NCI-H1105 (cell line): ENCODE measurements at regions not wholly inside any gene's neighbourhood (a gene's known extent, or its start where the extent isn't known, plus 50 kb on each side); places are given as distances from the start of the nearest gene placed in this dataset.
"Not testable (repeated sequence)": the region's sequence is repeated elsewhere in the genome, so short reads cannot be mapped to it uniquely, and the experiment has no call there.

ENCODE experiments used
- DNase-seq: peaks from one replicate; lab custom pipeline; 2025; lab: John Stamatoyannopoulos, UW

DNA sequence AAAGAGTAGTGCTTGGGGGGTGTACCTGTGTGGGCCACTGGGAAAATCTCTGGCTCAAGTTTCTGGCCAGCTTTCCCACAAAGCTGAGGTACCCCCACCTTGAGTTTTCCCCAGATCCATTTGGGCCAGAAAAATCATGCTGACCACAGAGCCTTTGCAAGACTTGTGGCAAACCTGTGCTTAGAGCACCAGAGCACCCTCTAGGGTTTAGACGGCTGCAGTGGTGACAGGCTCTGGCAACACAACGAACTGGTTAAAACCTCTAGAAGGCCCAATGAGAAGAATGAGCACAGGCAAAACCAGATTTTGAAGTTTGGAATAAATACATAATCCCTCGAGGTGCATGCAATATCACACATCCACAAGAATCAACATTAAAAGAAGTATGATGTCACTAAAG is 290.7 kb upstream of the FOLH1 start:
- DNase-seq = no peak

DNA sequence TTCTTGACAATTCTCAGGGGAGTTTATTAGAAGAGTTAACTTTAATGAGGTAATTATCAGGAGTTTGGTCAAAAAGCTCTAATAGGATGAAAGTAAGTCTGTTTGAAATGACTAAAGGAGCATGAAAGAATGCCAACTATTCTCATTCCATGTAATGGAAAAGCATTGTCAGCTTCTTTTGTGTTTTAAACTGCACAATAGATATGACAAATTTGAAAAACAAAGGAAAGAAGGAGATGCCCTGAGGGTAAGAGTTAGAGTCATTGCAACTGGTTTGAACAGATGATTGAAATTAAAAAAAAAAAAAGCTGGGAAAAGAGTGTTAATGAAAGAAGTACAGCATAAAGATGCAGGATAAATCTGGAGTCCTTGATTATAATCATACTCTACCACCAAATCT is 296.8 kb upstream of the FOLH1 start:
- DNase-seq = no peak

DNA sequence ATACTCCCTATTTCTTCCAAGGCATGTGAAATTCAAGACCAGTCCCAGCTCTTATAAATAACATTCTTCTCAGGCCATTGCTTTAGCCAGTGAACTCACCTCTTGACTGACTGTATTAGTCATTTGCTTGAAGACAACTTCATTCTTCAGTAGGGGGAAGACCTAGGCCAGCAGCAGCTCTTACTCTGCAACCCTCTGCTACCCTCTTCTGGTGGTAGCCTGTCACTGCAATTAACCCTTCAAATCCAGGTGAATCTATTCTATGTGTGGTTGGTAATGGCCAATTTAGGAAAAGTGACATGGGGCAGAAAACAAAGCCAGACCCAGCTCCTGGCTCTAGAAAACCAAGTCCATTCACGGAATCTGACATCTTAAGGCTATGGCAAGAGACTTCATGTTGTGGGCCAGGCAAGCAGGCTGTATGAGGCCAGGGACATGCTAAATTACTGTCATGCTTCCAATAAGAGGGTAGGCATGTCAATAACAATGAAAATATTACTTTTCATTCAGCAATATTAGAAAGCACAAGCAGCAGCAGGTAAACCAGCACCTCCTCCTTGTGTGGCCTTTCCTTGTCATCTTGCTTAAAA is 317.9 kb upstream of the FOLH1 start:
- DNase-seq = not testable (repeated sequence)

DNA sequence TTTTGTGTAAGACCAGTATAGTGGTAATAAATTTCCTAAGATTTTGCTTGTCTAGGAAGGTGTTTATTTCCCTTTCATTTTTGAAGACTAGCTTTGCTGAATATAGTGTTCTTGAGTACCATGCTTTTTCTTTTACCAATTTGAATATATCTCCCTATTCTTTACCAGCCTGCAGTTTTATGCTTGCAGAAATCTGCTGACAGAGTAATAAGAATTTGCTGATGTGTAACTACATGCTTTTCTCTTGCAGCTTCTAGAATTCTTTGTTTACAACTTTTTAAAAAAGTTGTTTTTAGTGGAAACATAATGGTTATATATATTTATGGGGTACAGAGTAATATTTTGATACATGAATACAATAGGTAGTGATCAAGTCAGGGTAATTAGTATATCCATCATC is 324.8 kb upstream of the FOLH1 start:
- no peak for DNase-seq

DNA sequence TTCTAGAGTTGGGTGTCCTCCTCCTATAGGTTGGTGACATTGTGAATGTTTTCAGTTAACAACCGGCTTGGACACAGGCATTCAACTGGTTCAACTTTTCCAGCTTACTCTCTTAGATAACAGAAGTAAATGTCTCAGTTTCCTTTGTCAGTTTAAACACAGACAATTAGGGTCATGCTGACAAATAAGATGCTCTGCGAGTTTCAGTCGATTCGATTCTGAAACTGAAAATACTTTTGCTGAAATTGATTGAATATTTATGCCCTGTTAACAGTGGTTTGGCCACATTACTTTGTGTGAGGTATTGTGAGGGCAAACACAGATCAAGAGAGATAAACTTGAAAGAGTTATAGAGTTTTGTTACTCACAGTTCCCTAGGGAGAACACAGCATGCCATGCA is 330.5 kb upstream of the FOLH1 start:
- not testable (repeated sequence) for DNase-seq

DNA sequence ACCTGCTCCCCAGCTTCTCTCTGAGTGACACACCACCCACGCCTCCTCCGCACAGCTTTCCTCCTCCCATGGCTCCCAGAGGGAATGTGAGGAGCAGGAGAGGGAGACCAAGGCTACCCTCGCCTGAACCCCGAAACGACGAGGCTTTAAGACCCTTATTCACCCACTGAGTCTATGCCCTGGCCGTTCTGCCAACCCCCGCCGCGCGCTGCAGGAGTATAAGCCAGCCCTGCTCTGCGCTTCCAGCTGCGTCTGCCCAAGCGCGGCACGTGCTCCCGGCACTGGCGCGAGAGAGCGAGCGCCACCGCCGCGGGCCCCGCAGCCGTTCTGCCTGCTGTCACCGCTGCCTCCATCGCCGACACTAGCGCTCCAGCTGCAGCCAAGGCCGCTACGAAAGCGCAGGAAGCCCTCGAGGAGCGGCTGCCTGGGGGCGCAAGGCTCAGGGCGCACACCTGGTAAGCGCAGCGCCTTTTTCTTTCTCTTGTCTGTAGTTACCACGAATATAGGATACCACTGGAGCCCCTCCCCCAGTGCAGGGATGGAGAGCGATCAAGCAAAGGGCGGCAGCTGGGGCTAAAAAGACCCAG is 350.0 kb upstream of the FOLH1 start:
- DNase-seq = not testable (repeated sequence)

DNA sequence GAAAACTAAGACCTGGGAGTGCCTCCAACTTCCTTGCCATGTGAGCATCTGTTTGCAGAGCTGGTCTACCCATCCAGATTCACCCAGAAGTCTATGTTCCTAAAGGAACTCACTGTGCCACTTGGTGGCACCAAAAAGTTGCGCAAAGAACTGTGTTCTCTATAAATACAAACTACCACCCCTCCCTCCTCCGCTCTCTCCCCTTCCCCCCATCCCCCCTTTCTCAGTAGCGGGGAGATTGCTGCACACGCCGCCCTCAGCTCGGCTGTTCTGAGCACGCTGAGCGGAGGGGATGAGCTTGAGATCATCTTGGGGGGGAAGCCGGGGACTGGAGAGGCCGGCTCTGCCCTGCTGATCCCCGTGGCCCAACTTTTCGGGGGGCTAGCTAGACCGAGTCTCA is 352.2 kb upstream of the FOLH1 start:
- not testable (repeated sequence) for DNase-seq

DNA sequence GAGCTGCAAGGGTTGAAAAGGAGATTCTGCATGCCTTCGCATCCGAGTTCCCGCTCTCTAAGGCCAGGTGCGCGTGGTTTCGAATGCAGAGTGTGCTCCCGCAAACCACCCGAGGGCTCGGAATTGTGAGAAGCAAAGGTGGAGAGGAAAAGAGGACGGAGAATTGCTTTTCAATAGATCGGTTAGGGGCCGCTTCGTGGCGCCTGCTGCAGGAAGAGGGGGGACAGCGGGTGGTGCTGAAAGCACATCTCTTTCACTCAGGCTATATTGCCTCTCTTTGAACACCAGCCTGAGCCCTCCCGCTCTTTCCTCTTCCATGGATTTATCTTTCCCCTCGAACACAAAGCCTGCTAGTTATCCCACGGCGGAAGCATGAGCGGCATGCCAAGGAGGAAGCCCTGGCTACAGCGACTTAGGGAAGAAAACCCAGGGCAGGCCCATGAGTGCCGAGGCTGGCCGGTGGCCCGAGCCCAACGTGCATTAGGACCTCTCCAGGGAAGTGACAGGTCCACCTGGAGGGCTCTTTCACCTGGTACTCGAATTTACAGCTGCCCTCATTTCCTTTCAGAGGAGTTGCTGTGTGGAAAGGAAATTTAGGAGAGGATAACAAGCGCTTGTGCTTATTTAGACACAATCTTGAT is 353.0 kb upstream of the FOLH1 start:
- not testable (repeated sequence) for DNase-seq

DNA sequence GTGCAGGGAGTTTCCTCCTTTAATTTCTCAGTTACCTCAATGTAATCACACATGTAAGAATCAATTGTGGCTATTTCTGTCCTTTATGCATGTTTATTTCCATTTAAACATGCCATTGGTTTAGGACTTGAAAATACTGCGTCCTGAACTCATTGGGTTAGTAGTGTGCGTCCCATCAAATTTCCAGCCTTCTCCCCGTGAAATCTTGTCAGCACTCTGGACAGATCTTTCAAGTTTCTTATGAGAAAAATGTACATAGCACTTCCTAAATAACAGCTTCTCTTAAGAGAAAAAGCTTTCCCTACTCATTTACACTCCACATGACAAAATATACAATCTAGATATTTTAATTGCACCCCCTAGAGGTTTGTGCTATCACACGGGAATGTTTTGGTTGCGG is 353.9 kb upstream of the FOLH1 start:
- not testable (repeated sequence) for DNase-seq

DNA sequence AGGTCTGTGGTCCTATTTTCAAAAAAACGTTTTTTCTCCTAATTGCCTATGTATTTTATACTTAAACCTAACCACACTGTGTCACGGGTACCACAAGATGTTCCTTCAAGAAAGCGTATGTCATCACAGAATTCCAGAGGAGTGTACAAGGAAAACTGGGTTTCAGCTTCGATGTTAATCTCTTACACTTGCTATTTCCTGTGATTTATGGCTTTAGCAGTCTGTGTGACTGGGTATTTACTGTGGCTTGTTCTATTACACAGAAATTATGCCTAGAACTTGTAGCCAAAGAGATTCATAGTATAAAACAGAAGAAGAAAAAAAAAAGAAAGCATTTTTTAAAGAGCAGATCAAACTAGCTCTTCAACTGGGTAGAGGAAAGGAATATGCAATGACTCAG is 371.1 kb upstream of the FOLH1 start:
- DNase-seq = not testable (repeated sequence)

DNA sequence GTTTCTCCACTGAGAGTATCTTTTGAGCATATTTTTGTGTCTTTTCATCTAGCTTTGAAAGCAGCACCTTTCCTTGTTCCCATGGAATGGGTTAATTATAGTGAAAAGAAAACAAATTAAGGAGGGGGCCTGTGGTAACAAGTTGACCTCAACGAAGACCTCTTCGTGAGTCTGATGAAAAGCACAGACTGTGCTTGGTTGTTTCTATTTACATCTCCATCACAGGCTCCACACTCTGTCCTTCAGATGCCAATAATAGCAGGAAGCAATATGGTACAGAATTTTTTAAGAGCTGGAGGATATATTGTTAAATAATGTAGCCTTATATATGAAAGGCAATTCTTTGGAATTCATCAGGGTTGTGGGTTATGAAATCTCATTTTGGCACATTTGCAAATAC is 366.7 kb upstream of the OR4C13 start:
- DNase-seq = not testable (repeated sequence)

DNA sequence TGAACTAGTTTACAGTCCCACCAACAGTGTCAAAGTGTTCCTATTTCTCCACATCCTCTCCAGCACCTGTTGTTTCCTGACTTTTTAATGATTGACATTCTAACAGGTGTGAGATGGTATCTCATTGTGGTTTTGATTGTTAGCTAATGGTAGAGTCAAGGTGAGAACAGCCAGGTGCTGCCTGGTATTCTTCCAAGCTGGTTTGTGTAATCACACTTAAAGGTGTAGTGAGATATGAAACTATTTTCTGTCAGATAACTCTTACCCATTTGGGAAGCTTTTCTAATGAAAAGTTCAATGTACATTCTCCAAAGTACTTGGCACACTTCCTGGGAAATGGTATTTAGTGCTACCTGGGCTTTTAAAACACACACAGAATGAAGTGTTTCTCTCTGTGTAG is 343.3 kb upstream of the OR4C13 start:
- not testable (repeated sequence) for DNase-seq

DNA sequence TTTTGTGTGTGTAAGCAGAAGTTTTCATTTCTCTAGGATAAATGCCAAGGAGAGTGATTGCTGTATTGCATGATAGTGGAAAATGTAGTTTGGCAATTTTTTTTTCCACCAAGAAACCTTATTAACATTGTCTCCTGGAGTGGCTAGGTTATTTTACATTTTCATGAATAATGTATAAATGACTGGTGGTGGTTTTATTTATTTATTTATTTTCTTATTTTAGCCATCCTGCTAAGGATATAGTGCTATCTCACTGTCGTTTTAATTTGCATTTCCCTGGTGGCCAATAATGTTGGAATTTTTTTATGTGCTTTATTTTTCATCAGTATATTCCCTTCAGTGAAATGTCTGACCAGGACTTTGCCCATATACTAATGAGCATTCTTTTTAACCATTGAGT is 328.3 kb upstream of the OR4C13 start:
- DNase-seq = not testable (repeated sequence)

DNA sequence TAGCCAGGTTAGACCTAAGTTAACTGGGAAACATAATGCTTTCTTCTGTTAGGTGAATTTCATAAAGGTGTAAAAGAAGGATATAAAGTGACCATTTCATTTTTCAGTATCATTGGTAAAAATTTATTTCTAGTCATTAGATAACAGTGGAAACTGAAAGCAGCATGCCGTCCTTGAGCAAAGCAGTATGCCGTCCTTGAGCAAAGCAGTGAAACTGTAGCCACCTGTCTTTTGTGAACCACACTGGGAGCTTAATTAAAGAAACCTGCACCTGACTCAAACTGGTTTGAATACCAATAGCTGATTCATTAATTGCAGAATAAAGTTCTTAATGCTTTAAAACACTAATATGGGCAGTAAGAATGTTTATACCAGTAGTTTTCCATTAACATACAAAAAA is 281.5 kb upstream of the OR4C13 start:
- not testable (repeated sequence) for DNase-seq

DNA sequence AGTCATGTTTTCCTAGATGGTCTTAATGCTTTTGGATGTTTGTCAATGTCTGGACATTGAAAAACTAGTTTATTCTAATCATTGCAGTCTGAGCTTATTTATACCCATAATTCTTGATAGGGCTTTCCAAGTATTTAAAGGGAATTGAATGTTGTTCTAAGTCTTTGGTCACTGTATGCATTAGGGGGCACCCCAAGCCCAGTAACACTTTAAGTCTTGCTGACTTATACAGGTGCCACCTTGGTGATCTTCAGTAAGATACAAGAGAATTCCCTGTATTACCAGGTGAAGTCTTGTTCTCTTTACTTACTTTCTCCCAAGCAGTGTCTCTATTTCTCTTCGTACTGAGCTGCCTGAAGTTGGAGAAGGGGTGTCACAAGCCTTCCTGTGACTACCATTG is 250.1 kb upstream of the OR4C13 start:
- DNase-seq = not testable (repeated sequence)

DNA sequence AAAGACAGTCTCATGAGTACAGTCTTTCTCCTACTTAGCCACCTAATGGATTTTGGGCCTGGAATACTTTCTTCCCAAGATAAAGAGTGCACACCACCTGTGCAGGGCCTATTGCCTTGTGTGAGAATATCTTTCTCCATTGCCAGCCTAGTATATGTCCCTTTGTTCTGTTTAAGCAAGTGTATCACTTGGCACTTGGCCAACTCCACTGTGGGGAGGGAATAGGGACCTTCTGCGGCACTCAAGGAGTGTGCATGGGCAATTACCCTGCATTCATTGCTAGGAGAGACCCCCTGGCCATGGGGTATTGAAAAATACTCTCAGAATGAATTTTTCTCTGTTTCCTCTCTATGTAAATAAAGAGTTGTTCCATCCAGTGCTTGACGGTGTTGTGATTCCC is 201.7 kb upstream of the OR4C13 start:
- DNase-seq = peak; percentile 13

DNA sequence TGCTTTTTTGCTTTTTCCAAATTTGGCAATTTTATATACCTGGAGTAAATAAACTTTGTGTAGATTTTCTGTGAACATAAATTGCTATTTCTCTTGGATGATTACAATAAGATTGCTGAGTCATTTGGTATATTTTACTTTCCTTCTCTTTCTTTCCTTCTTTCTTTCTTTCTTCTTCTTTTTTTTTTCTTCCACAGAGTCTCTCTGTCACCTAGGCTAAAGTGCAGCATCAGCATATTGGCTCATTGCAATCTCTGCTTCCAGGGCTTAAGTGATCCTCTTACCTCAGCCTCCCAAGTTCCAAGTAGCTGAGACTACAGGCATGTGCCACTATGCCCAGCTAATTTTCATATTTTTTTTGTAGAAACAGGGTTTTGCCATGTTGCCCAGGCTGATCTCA is 201.2 kb upstream of the OR4C13 start:
- not testable (repeated sequence) for DNase-seq

DNA sequence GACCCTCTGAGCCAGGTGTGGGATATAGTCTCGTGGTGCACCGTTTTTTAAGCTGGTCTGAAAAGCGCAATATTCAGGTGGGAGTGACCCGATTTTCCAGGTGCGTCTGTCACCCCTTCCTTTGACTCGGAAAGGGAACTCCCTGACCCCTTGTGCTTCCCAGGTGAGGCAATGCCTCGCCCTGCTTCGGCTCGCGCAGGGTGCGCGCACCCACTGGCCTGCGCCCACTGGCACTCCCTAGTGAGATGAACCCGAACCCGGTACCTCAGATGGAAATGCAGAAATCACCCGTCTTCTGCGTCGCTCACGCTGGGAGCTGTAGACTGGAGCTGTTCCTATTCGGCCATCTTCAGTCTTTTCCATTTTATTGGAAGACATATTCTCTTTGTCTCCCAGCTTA is 171.4 kb upstream of the OR4C13 start:
- DNase-seq = not testable (repeated sequence)

DNA sequence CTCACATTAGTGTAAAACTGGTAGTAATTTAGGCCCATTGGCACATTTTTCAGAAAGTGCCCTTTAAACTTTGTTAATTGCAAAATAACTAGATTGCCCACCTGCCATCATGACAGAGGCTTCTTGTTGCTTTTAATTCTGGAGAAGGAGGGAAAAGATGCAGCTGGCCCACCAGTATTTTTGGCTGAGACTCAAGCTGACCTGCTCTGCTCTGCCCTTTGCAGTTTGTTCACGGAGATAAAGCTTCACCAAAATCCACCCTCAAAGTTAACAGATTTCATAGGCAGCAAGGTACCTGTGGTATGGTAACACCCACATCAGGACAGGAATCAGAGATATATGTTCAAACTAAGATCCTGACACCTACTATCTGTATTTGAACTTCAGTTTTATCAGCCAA is 170.2 kb upstream of the OR4C13 start:
- not testable (repeated sequence) for DNase-seq

DNA sequence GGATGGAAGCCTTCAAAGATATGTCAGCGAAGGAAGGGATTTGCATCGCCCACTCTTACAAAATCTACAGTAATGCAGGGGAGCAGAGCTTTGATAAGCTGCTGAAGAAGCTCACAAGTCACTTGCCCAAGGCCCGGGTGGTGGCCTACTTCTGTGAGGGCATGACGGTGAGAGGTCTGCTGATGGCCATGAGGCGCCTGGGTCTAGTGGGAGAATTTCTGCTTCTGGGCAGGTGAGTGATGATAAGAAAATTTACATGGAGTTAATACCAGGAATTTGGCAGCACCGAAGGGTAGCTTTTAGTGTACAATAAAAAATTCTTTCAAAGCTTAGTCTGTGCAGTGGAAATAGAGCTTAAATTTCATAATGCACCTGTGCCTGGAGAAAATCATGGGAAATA is 168.3 kb upstream of the OR4C13 start:
- DNase-seq = not testable (repeated sequence)

DNA sequence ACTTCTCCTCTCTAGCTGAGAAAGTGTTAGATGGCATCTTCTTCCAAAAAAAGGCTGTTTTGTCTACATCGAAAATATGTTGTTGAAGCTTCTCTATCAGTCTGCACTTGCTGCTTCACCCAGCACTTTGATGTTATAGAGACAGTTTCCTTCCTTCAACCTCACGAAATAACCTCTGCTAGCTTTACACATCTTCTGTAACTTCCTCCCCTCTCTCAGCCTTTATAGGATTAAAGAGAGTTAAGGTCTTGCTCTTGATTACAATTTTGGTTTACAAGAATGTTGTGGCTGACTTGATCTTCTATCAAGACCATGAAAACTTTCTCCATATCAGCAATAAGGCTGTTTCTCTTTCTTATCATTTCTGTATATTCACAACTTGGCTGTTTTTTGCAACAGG is 162.4 kb upstream of the OR4C13 start:
- DNase-seq = not testable (repeated sequence)

DNA sequence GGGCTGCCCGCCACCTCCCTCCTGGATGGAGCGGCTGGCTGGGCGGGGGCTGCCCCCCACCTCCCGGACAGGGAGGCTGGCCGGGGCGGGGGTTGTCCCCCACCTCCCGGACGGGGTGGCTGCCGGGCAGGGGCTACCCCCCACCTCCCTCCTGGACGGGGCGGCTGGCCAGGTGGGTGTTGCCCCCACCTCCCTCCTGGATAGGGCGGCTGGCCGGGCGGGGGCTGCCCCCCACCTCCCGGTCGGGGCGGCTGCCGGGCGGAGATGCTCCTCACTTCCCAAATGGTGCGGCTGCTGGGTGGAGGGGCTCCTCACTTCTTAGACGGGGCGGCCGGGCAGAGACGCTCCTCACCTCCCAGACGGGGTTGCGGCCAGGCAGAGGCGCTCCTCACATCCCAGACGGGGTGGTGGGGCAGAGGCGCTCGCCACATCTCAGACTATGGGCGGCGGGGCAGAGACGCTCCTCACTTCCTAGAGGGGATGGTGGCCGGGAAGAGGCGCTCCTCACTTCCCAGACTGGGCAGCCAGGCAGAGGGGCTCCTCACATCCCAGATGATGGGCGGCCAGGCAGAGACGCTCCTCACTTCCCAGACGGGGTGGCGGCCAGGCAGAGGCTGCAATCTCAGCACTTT is 153.9 kb upstream of the OR4C13 start:
- DNase-seq = not testable (repeated sequence)
